Inferior parietal cortex (tissue), 1 donor: ENCODE measurements at regions not wholly inside any gene's neighbourhood (a gene's known extent, or its start where the extent isn't known, plus 50 kb on each side); places are given as distances from the start of the nearest gene placed in this dataset.

Source experiments
- DNase-seq: peaks from one replicate; pipeline ENCODE4 v3.0.0-alpha.2; 2016; ENCODE audit errors: extremely low spot score

- no peak for DNase-seq
Observed at GRCh38 chr5:5637173-5637572, 214.7 kb downstream of the ICE1 start.

GRCh38 chr5:5634817-5635216 is 212.3 kb downstream of the ICE1 start:
- no peak for DNase-seq

- no peak for DNase-seq
Observed at GRCh38 chr5:5633579-5633978, 211.1 kb downstream of the ICE1 start.

DNA sequence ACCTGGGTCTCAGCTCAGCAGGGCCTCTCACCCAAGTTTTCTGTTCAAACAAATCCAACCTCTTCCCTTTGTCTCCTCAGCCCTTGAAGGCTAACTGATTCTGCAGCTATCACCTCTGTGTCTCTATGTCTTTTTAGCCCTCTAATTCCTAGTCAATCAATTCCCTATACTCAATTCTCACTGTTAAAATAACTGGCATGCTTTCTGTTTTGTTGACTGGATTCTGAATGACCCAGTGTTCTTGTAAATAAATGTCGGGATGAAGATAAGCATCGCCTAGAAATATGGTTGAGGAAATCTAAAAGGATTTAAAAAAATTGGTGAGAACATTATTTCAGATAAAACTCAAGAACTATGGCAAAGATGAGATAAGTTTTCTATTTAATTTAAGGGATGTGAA is 210.2 kb downstream of the ICE1 start:
- DNase-seq = no peak

GRCh38 chr5:5629607-5629978 is 207.1 kb downstream of the ICE1 start:
- DNase-seq = no peak

- DNase-seq = no peak
Observed at GRCh38 chr5:5628866-5629606, 206.6 kb downstream of the ICE1 start.

GRCh38 chr5:5626412-5626811 is 203.9 kb downstream of the ICE1 start:
- no peak for DNase-seq

DNA sequence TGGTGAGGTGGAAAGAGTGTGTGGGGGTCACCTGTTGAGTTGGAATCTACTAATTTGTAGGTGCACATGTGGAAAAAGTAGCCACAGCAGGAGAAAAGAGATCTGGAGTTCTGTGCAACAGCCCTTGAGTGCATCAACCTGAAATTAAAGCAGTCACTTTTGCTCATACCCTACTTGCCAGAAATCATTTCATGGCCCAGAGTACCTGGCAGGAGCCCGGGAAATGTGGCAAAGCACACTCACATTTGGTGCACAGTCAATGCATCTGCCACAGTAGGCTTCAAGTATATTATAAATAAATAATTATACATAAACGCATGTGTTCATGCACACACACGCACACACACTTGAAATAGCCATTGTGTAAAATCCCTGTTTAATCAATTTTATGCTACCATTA is 203.0 kb downstream of the ICE1 start:
- DNase-seq = no peak

- no peak for DNase-seq
Observed at GRCh38 chr5:5623397-5623796, 200.9 kb downstream of the ICE1 start.

DNA sequence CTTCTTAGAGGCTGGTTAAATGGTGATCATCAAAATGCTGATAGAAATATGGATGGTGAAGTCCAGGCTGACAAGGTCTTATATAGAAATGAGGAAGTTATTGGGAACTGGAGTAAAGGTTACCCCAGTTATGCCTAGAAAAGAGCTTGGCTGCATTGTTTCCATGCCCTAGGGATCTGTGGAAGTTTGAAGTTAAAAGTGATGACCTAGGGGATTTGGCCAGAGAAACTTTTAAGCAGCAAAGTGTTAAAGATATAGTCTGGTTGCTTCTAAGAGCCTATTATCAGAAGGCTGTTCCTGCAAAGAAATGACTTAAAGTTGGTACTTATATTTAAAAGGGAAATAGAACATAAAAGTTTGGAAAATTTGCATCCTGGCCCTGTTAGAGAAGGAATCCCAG is 200.3 kb downstream of the ICE1 start:
- DNase-seq = no peak

DNA sequence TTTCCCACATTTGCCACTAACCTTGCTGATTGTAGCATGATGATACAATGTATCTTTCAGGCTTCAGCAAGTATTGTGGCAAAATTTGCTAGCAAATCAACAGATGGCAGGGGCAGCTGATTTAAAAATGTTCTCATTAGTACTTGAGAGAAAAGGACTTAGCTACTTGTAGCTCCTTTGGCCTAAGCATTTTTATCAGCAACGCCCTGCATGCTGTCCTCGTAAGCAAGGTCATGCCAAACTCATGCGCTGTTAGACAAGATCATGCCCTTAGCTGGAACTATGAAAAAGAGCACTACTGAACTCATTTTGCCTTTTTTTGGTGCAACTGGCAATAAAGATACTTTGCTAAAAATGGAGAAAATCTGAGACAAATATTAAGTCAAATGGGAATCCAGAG is 197.1 kb downstream of the ICE1 start:
- DNase-seq = no peak

DNA sequence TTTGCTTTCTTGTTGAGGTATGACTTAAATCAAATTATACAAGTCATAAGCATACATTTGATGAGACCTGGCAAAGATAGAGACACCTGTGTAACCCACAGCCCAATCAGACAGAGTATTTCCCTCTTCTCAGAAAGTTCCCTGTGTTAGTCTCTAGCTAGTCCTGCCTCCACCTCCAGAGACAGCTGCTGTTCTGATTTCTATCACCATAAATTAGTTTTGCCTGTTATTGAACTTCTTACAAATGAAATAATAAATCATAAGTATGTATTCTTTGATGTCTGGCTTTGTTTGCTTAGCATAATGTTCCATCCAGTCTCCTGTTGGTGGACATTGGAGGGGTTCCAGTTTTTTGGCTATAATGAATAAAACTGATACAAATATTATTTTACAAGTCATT is 194.5 kb downstream of the ICE1 start:
- no peak for DNase-seq

- DNase-seq = no peak
Observed at GRCh38 chr5:5616247-5616895, 193.9 kb downstream of the ICE1 start.

GRCh38 chr5:5615569-5615968 is 193.1 kb downstream of the ICE1 start:
- no peak for DNase-seq

GRCh38 chr5:5613261-5613990 is 190.9 kb downstream of the ICE1 start:
- no peak for DNase-seq

DNA sequence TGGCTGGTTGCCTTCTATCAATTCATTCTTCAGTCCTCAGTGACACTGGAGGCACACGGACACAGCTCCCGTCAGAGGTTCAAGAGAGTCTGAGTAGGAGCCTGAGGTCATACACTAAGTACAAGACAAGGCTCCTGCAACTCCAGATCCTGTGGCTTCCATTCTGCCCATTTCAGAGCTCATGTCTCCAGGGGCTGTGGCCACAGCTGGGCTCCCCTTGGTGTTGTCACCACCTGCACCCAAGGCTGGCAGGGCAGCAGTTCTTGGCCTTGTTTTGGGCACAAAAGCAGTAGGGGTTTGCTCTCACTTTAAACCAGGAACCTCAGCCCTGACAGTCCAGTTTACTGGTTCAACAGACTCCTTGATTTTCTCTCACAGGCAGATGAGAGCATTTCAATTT is 189.6 kb downstream of the ICE1 start:
- no peak for DNase-seq

- no peak for DNase-seq
Observed at GRCh38 chr5:5609935-5610334, 187.5 kb downstream of the ICE1 start.

- DNase-seq = no peak
Observed at GRCh38 chr5:5605170-5605764, 182.8 kb downstream of the ICE1 start.

DNA sequence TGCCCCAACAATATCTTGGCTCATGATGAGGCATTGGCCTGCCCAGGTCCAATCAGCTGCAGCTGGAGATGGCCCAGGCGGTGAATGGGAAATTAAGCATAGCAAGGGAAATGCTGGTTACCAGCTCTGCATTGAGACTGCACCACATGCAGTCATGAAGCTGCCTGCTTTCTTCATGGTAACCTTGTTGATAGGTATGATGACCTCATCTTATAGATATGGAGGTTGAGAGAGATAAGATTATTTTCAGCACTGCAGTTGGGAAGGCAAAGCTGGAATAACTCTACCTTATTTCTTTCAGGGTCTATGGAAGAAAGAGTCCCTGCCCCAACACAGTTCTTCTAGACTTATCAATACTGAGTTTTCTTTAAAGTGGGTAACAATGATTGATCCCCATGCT is 180.1 kb downstream of the ICE1 start:
- DNase-seq = no peak

GRCh38 chr5:5598547-5599113 is 176.2 kb downstream of the ICE1 start:
- no peak for DNase-seq

DNA sequence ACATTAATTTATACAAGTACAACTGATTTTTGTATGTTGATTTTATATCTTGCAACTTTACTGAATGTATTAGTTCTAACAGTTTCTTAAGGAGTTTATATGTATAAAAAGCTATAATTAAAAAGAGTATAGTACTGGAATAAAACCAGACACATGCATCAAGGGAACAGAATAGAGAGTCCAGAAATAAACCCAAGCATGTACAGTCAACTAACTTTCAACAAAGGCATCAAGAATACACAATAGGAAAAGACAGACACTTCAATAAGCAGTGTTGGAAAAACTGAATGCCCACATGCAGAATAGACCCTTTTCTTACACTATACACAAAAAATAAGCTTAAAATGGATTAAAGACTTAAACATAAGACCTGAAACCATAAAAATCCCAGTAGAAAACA is 170.9 kb downstream of the ICE1 start:
- no peak for DNase-seq

DNA sequence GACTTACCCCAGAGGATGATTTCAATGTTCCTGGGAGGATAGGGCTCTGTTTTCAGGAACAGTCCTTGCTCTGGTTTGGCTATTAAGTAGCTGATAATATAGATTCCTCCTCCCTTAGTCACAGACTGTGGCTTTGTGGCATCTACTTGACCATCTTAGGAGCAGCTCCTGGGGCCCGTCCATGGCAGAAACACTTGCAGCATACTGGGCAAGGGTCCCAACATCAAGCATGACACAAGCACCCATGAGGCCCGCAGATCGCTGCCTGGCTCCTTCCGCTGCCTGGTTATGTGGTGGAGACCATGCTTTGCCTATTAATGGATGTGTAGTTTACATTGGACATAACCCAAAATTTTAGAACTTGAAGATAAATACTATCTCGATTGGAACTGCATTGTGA is 170.1 kb downstream of the ICE1 start:
- DNase-seq = no peak
